Breast epithelium (tissue), 3 donors: ENCODE measurements at regions not wholly inside any gene's neighbourhood (a gene's known extent, or its start where the extent isn't known, plus 50 kb on each side); places are given as distances from the start of the nearest gene placed in this dataset.

Source experiments
- POLR2A ChIP-seq: fragments of 450-650 bp; IDR thresholded peaks from one replicate; pipeline ENCODE4 v1.6.1; 2016; ENCODE audit warnings: antibody characterized with exemption, mild to moderate bottlenecking, moderate library complexity
- POLR2AphosphoS5 ChIP-seq, 3 donors: sonication (generic); formaldehyde crosslinking; IDR thresholded peaks; one replicate each; pipeline ENCODE4 v1.6.1; 2017; ENCODE audit warnings: antibody characterized with exemption in 3 of 3
- TF ChIP-seq, protein P1 (sequence below), 3 donors: fragments of 450-650 bp; IDR thresholded peaks; one replicate each; pipeline ENCODE4 v1.5.1; 2016 to 2017; ENCODE audit warnings: antibody characterized with exemption in 3 of 3, mild to moderate bottlenecking in 3 of 3, moderate library complexity in 3 of 3

DNA sequence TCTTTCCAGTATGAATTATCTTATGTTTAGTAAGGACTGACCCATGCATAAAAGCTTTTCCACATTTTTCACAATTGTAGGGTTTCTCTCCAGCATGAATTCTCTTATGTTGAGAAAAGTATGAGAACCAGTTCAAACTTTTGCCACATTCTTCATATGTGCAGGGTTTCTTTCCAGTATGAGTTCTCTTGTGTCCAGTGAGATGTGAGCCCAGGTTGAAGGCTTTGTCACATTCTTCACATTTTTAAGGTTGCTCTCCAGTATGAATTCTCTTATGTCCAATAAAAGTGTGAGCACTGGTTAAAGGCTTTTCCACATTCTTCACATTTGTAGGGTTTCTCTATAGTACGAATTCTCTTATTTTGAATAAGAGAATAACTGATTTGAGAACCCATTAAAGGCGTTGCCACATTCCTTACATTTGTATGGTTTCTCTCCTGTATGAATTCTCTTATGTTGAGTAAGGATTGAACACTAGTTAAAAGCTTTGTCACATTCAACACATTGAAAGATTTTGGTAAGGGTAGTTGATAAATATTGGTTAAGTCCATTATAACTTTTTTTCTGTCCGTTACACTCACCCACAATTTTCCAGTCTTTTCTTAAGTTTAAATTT, 911.0 kb upstream of the ZNF722 start:
- TF ChIP-seq, protein P1, sequence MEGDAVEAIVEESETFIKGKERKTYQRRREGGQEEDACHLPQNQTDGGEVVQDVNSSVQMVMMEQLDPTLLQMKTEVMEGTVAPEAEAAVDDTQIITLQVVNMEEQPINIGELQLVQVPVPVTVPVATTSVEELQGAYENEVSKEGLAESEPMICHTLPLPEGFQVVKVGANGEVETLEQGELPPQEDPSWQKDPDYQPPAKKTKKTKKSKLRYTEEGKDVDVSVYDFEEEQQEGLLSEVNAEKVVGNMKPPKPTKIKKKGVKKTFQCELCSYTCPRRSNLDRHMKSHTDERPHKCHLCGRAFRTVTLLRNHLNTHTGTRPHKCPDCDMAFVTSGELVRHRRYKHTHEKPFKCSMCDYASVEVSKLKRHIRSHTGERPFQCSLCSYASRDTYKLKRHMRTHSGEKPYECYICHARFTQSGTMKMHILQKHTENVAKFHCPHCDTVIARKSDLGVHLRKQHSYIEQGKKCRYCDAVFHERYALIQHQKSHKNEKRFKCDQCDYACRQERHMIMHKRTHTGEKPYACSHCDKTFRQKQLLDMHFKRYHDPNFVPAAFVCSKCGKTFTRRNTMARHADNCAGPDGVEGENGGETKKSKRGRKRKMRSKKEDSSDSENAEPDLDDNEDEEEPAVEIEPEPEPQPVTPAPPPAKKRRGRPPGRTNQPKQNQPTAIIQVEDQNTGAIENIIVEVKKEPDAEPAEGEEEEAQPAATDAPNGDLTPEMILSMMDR (IDR thresholded peaks at IDR 0.05): no peak
- TF ChIP-seq POLR2A (no peak), POLR2AphosphoS5 (IDR thresholded peaks at IDR 0.05) (no peak)
